SK-N-SH (cell line): ENCODE measurements at regions not wholly inside any gene's neighbourhood (a gene's known extent, or its start where the extent isn't known, plus 50 kb on each side); places are given as distances from the start of the nearest gene placed in this dataset.

Experiments
- CTCF ChIA-PET: fragments of 300-600, 350-600 bp; formaldehyde crosslinking; extraction: SDS; loops from one replicate; lab custom pipeline; 2021; lab: Yijun Ruan, JAX
- POLR2A ChIA-PET: fragments of 350-600 bp; sonication (Branson Sonifier 250); formaldehyde crosslinking; extraction: SDS; loops from one replicate; lab custom pipeline; 2020; ENCODE audit warnings: antibody characterized with exemption, inconsistent platforms; lab: Yijun Ruan, JAX
- DNase-seq: peaks from one replicate; pipeline ENCODE4 v3.0.0; 2012
- H2AFZ ChIP-seq: fragments of 200-600 bp; sonication (generic); 2 replicates; pipeline ENCODE4 v1.8.1; 2016; ENCODE audit warnings: antibody characterized with exemption, mild to moderate bottlenecking, low read depth
- H3F3A ChIP-seq: fragments of 200-600 bp; sonication (generic); replicated peaks from 2 replicates; pipeline ENCODE3; 2016; ENCODE audit warnings: antibody characterized with exemption, mild to moderate bottlenecking; ENCODE audit not compliant: insufficient read depth
- H3K27ac ChIP-seq, 2 experiments: fragments of 200-500 bp in 1 of 2; fragments of 200-600 bp in 1 of 2; sonication (Bioruptor generic) in 1 of 2; sonication (generic), shearing (Covaris generic) in 1 of 2; 2 replicates each; pipeline versions ENCODE4 v1.5.1 to v1.6.1; 2014 to 2016; ENCODE audit warnings: low read depth in 2 of 2, inconsistent platforms in 1 of 2, low read length in 1 of 2, mild to moderate bottlenecking in 1 of 2, mixed read lengths in 1 of 2
- H3K27me3 ChIP-seq: fragments of 200-600 bp; sonication (generic), shearing (Covaris generic); 2 replicates; pipeline ENCODE4 v1.6.1; 2016; ENCODE audit warnings: mixed run types; ENCODE audit not compliant: insufficient read depth
- H3K36me3 ChIP-seq, 2 experiments: fragments of 200-500 bp in 1 of 2; fragments of 200-600 bp in 1 of 2; sonication (Bioruptor generic) in 1 of 2; sonication (generic) in 1 of 2; replicated peaks in 1 of 2; 2 replicates each; pipeline versions ENCODE3 to v1.5.1; 2014 to 2016; ENCODE audit warnings: low read length in 1 of 2, mild to moderate bottlenecking in 1 of 2; ENCODE audit not compliant: insufficient read depth in 2 of 2, control insufficient read depth in 1 of 2
- H3K4me1 ChIP-seq, 2 experiments: fragments of 200-500 bp in 1 of 2; fragments of 200-600 bp in 1 of 2; sonication (Bioruptor generic) in 1 of 2; sonication (generic), shearing (Covaris generic) in 1 of 2; 2 replicates each; pipeline versions ENCODE4 v1.5.1 to v1.6.1; 2014 to 2016; ENCODE audit warnings: low read depth in 1 of 2, low read length in 1 of 2, mixed run types in 1 of 2; ENCODE audit not compliant: insufficient read depth in 2 of 2, control insufficient read depth in 1 of 2
- H3K4me2 ChIP-seq: fragments of 200-600 bp; sonication (generic), shearing (Covaris generic); 2 replicates; pipeline ENCODE4 v1.6.1; 2017; ENCODE audit warnings: mixed run types
- H3K4me3 ChIP-seq, 2 experiments: fragments of 200-500 bp in 1 of 2; fragments of 200-600 bp in 1 of 2; sonication (Bioruptor generic) in 1 of 2; sonication (generic), shearing (Covaris generic) in 1 of 2; 2 replicates each; pipeline versions ENCODE4 v1.5.1 to v1.8.1; 2014 to 2016; ENCODE audit warnings: low read depth in 2 of 2, inconsistent platforms in 1 of 2, low read length in 1 of 2, mild to moderate bottlenecking in 1 of 2, mixed read lengths in 1 of 2, moderate library complexity in 1 of 2
- H3K79me2 ChIP-seq: fragments of 200-600 bp; sonication (generic); 2 replicates; pipeline ENCODE4 v1.8.1; 2017; ENCODE audit warnings: mild to moderate bottlenecking; ENCODE audit not compliant: insufficient read depth
- H3K9ac ChIP-seq: fragments of 200-600 bp; sonication (generic); 2 replicates; pipeline ENCODE4 v1.6.1; 2017; ENCODE audit warnings: mixed run types
- H3K9me2 ChIP-seq: fragments of 200-600 bp; sonication (generic); 2 replicates; pipeline ENCODE4 v1.6.1; 2017; ENCODE audit warnings: mixed run types
- H3K9me3 ChIP-seq: fragments of 200-600 bp; sonication (generic); 2 replicates; pipeline ENCODE4 v1.6.1; 2017; ENCODE audit warnings: mixed run types, mild to moderate bottlenecking, moderate library complexity
- H4K20me1 ChIP-seq: fragments of 200-600 bp; sonication (generic); 2 replicates; pipeline ENCODE4 v1.6.1; 2017; ENCODE audit warnings: mild to moderate bottlenecking, mixed run types; ENCODE audit not compliant: insufficient read depth
- CTCF ChIP-seq: fragments of 200-600 bp; sonication (generic); IDR thresholded peaks from 2 replicates; pipeline ENCODE4 v1.6.1; 2017; ENCODE audit warnings: antibody characterized with exemption, mild to moderate bottlenecking, moderate library complexity
- JUND ChIP-seq: IDR thresholded peaks from 2 replicates; pipeline ENCODE4 v1.4.0; 2012
- MEF2A ChIP-seq: IDR thresholded peaks from 2 replicates; pipeline ENCODE4 v1.4.0; 2012; ENCODE audit warnings: low read depth, borderline replicate concordance
- MXI1 ChIP-seq: IDR thresholded peaks from 2 replicates; pipeline ENCODE4 v1.6.1; 2012; ENCODE audit warnings: mild to moderate bottlenecking, low read depth, low read length, improper control_type of control experiment
- NFIC ChIP-seq: IDR thresholded peaks from 2 replicates; pipeline ENCODE4 v1.4.0; 2012; ENCODE audit warnings: borderline replicate concordance
- RAD21 ChIP-seq: IDR thresholded peaks from 2 replicates; pipeline ENCODE4 v1.6.1; 2012; ENCODE audit warnings: mild to moderate bottlenecking, low read length
- RCOR1 ChIP-seq: fragments of 150-350 bp; IDR thresholded peaks from 2 replicates; pipeline ENCODE4 v1.6.1; 2017; ENCODE audit warnings: antibody characterized with exemption, low read length
- TAF1 ChIP-seq: IDR thresholded peaks from 2 replicates; pipeline ENCODE4 v1.6.1; 2012; ENCODE audit warnings: low read depth, mild to moderate bottlenecking, low read length, moderate library complexity, borderline replicate concordance
- YY1 ChIP-seq: IDR thresholded peaks from 2 replicates; pipeline ENCODE4 v1.4.0; 2012; ENCODE audit warnings: low read depth, mild to moderate bottlenecking
- WGBS: methylation state at CpG from one replicate; pipeline ENCODE4 v1.1.6; 2017; ENCODE audit warnings: low lambda C conversion rate; 5-methylcytosine and 5-hydroxymethylcytosine counted together
- TF ChIP-seq, protein P1 (sequence below): IDR thresholded peaks from 2 replicates; pipeline ENCODE4 v1.6.1; 2012; ENCODE audit warnings: mild to moderate bottlenecking, low read depth, low read length, moderate library complexity

GRCh38 chr3:3693593-3693992 lies 105.6 kb upstream of the LRRN1 start:
- WGBS: 11% methylated on average over 1 of the region's 1 CpG
- POLR2A ChIA-PET: no interaction called here
- no peaks in the 10 kb centered on the region for H3K4me1 ChIP-seq

GRCh38 chr3:3689601-3690375 lies 109.4 kb upstream of the LRRN1 start:
- Histone ChIP-seq H3K4me2 (no peak overlapping the region), H3K9me3 (0 out of 2 replicates have a peak, but pooled peaks cover 7% of the 10 kb centered on the region), H3F3A (no peaks in the 10 kb centered on the region), H3K9ac (no peak overlapping the region), H3K9me2 (peaks cover 3% of the 10 kb centered on the region; the same call in 1 of the 2 replicates), H2AFZ (no peak overlapping the region), H3K27me3 (no peaks in the 10 kb centered on the region), H4K20me1 (no peaks in the 10 kb centered on the region), H3K79me2 (no peaks in the 10 kb centered on the region), H3K27ac (no peak overlapping the region), H3K4me3 (no peak overlapping the region), H3K4me1 (no peaks in the 10 kb centered on the region), H3K36me3 (no peaks in the 10 kb centered on the region)
- no peak for TF ChIP-seq TAF1
- TF ChIP-seq, protein P1, sequence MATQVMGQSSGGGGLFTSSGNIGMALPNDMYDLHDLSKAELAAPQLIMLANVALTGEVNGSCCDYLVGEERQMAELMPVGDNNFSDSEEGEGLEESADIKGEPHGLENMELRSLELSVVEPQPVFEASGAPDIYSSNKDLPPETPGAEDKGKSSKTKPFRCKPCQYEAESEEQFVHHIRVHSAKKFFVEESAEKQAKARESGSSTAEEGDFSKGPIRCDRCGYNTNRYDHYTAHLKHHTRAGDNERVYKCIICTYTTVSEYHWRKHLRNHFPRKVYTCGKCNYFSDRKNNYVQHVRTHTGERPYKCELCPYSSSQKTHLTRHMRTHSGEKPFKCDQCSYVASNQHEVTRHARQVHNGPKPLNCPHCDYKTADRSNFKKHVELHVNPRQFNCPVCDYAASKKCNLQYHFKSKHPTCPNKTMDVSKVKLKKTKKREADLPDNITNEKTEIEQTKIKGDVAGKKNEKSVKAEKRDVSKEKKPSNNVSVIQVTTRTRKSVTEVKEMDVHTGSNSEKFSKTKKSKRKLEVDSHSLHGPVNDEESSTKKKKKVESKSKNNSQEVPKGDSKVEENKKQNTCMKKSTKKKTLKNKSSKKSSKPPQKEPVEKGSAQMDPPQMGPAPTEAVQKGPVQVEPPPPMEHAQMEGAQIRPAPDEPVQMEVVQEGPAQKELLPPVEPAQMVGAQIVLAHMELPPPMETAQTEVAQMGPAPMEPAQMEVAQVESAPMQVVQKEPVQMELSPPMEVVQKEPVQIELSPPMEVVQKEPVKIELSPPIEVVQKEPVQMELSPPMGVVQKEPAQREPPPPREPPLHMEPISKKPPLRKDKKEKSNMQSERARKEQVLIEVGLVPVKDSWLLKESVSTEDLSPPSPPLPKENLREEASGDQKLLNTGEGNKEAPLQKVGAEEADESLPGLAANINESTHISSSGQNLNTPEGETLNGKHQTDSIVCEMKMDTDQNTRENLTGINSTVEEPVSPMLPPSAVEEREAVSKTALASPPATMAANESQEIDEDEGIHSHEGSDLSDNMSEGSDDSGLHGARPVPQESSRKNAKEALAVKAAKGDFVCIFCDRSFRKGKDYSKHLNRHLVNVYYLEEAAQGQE: no peak
- TF ChIP-seq RAD21: no peak
- TF ChIP-seq RCOR1: no peak
- no peak for TF ChIP-seq CTCF
- TF ChIP-seq NFIC: no peak
- TF ChIP-seq MEF2A: no peak
- TF ChIP-seq MXI1: no peak
- no peak for TF ChIP-seq JUND
- no peak for DNase-seq
- ChIA-PET CTCF (no interaction called here), POLR2A (no interaction called here)
- WGBS: 15% methylated on average over 2 of the region's 2 CpGs

More at GRCh38 chr3:3693593-3693992, 105.6 kb upstream of the LRRN1 start:
- H3F3A ChIP-seq: no peaks in the 10 kb centered on the region
- H3K79me2 ChIP-seq: no peaks in the 10 kb centered on the region
- H3K4me3 ChIP-seq: no peak overlapping the region
- no peak for DNase-seq
- no peak overlapping the region for H2AFZ ChIP-seq
- TF ChIP-seq YY1: no peak
- TF ChIP-seq, all 33 proteins: peak for 0
- Histone ChIP-seq H3K27ac (no peak overlapping the region), H3K9ac (no peak overlapping the region), H4K20me1 (no peaks in the 10 kb centered on the region), H3K27me3 (no peaks in the 10 kb centered on the region), H3K36me3 (no peaks in the 10 kb centered on the region), H3K4me2 (no peak overlapping the region), H3K9me2 (peaks cover 3% of the 10 kb centered on the region; the same call in 1 of the 2 replicates), H3K9me3 (0 out of 2 replicates have a peak, but pooled peaks cover 7% of the 10 kb centered on the region)
- CTCF ChIA-PET: no interaction called here
